ENCODE measurements at regions not wholly inside any gene's neighbourhood (a gene's known extent, or its start where the extent isn't known, plus 50 kb on each side); places are given as distances from the start of the nearest gene placed in this dataset.

DNA sequence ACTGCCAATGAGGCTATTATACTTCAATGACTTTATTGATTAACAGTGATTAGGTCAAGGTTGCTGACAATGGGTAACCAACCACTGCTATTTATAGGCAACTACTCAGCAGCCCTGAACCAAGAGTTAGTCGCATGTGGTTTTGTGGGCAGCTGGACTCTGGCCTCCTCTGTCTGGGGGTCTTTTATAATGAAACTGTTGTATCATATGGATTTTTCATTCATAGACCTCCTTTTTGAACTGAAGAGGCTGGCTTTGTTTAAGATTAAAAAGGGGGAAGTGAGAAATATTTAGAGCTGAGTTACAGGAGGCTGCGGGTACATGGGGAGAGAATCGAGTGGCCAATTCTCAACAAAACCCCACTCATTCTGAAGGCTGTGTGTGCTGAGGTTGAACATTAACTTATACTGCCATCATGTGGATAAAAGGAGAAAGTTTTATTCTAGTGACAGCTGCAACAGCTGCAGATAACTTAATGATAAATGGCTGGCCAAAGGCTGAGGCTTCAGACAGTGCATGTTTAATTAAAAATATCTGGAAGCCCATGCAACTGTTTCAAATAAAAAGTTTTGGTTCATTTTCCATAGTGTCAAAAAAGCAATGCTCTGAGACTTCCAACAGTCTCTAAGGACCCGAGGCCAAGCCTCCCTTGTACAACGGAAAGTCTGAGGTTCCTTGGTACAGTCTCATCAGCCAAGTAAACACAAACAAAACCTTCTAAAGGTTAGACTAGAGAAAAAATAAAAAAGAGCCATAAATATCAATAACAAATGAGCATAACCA is 682.6 kb downstream of the KCNA4 start:
- Histone ChIP-seq H3K4me3 (ENCODE audit: low read depth in 2 of 2, low read length in 1 of 2) (no peak overlapping the region; a peak in 1 of 4 replicates), H3K4me2 (0 out of 2 replicates have a peak overlapping the region, but pooled peaks have one; percentile 14), H3F3A (replicated peaks; ENCODE audit: insufficient read depth) (peaks cover 9% of the 10 kb centered on the region), H3K27ac (ENCODE audit: low read depth in 2 of 2, low read length in 1 of 2) (peak overlapping the region in 1 of 2 experiments; percentile 33; a peak in 1 of 4 replicates), H3K9me3 (no peaks in the 10 kb centered on the region), H3K27me3 (ENCODE audit: insufficient read depth) (no peaks in the 10 kb centered on the region), H3K9ac (no peak overlapping the region), H3K79me2 (ENCODE audit: insufficient read depth) (no peaks in the 10 kb centered on the region), H3K9me2 (no peaks in the 10 kb centered on the region), H4K20me1 (ENCODE audit: insufficient read depth) (no peaks in the 10 kb centered on the region), H2AFZ (ENCODE audit: low read depth) (no peak overlapping the region), H3K4me1 (ENCODE audit: control insufficient read depth in 1 of 2, insufficient read depth in 2 of 2, low read depth in 1 of 2, low read length in 1 of 2) (peaks cover 0 to 15% of the 10 kb centered on the region in 2 experiments; a peak in 1 of 4 replicates), H3K36me3 (replicated peaks in 1 of 2; ENCODE audit: control insufficient read depth in 1 of 2, insufficient read depth in 2 of 2, low read length in 1 of 2) (no peaks in the 10 kb centered on the region)
- ChIA-PET CTCF (interaction anchor here (0.7 to 2.8 kb wide), 3 partner anchors 8 to 33 kb away, joined by 3 to 13 read pairs (median 4); no protein-coding TSS in a partner anchor), POLR2A (no interaction called here)
- DNase-seq = peak; percentile 23
- WGBS (ENCODE audit: low lambda C conversion rate) = 26% methylated on average over 5 of the region's 5 CpGs
- TF ChIP-seq MXI1 (IDR thresholded peaks at IDR 0.05; ENCODE audit: low read depth, low read length) (no peak), FOXM1 (IDR thresholded peaks at IDR 0.05; ENCODE audit: low read depth) (no peak), RXRA (IDR thresholded peaks at IDR 0.05; ENCODE audit: borderline replicate concordance, low read depth) (no peak), EP300 (IDR thresholded peaks at IDR 0.05; ENCODE audit: borderline replicate concordance in 1 of 2, low read depth in 1 of 2, low read length in 1 of 2) (no peak), GABPA (IDR thresholded peaks at IDR 0.05; ENCODE audit: low read depth) (no peak), ELF1 (IDR thresholded peaks at IDR 0.05) (no peak), SIN3A (IDR thresholded peaks at IDR 0.05; ENCODE audit: borderline replicate concordance, low read depth, low read length) (no peak), TCF12 (IDR thresholded peaks at IDR 0.05) (no peak; the same call in 1 of the 2 replicates), JUND (IDR thresholded peaks at IDR 0.05) (no peak), TAF1 (IDR thresholded peaks at IDR 0.05; ENCODE audit: borderline replicate concordance, low read depth, low read length) (no peak), USF2 (IDR thresholded peaks at IDR 0.05; ENCODE audit: borderline replicate concordance, low read depth, low read length) (no peak), USF1 (IDR thresholded peaks at IDR 0.05; ENCODE audit: borderline replicate concordance, low read depth) (no peak), RFX5 (IDR thresholded peaks at IDR 0.05; ENCODE audit: low read length) (no peak), RAD21 (IDR thresholded peaks at IDR 0.05; ENCODE audit: low read length) (peak; percentile 70), EZH2phosphoT487 (IDR thresholded peaks at IDR 0.05; ENCODE audit: borderline replicate concordance, low read depth) (no peak), NRF1 (IDR thresholded peaks at IDR 0.05; ENCODE audit: low read depth, low read length) (no peak), MEF2A (IDR thresholded peaks at IDR 0.05; ENCODE audit: borderline replicate concordance, low read depth) (peak; percentile 75; the same call in 1 of the 2 replicates), REST (IDR thresholded peaks at IDR 0.05; ENCODE audit: low read depth, low read length) (no peak), POLR2AphosphoS5 (IDR thresholded peaks at IDR 0.05; ENCODE audit: low read depth, low read length) (no peak)
- TF ChIP-seq, protein P1, sequence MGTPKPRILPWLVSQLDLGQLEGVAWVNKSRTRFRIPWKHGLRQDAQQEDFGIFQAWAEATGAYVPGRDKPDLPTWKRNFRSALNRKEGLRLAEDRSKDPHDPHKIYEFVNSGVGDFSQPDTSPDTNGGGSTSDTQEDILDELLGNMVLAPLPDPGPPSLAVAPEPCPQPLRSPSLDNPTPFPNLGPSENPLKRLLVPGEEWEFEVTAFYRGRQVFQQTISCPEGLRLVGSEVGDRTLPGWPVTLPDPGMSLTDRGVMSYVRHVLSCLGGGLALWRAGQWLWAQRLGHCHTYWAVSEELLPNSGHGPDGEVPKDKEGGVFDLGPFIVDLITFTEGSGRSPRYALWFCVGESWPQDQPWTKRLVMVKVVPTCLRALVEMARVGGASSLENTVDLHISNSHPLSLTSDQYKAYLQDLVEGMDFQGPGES (IDR thresholded peaks at IDR 0.05; ENCODE audit: low read depth, low read length) = no peak
- TF ChIP-seq, protein P2, sequence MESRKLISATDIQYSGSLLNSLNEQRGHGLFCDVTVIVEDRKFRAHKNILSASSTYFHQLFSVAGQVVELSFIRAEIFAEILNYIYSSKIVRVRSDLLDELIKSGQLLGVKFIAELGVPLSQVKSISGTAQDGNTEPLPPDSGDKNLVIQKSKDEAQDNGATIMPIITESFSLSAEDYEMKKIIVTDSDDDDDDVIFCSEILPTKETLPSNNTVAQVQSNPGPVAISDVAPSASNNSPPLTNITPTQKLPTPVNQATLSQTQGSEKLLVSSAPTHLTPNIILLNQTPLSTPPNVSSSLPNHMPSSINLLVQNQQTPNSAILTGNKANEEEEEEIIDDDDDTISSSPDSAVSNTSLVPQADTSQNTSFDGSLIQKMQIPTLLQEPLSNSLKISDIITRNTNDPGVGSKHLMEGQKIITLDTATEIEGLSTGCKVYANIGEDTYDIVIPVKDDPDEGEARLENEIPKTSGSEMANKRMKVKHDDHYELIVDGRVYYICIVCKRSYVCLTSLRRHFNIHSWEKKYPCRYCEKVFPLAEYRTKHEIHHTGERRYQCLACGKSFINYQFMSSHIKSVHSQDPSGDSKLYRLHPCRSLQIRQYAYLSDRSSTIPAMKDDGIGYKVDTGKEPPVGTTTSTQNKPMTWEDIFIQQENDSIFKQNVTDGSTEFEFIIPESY (IDR thresholded peaks at IDR 0.05; ENCODE audit: borderline replicate concordance, low read depth) = no peak
- TF ChIP-seq, protein P3, sequence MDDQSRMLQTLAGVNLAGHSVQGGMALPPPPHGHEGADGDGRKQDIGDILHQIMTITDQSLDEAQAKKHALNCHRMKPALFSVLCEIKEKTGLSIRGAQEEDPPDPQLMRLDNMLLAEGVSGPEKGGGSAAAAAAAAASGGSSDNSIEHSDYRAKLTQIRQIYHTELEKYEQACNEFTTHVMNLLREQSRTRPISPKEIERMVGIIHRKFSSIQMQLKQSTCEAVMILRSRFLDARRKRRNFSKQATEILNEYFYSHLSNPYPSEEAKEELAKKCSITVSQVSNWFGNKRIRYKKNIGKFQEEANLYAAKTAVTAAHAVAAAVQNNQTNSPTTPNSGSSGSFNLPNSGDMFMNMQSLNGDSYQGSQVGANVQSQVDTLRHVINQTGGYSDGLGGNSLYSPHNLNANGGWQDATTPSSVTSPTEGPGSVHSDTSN (IDR thresholded peaks at IDR 0.05) = peak; percentile 43; the same call in 1 of the 2 replicates
- TF ChIP-seq, protein P4, sequence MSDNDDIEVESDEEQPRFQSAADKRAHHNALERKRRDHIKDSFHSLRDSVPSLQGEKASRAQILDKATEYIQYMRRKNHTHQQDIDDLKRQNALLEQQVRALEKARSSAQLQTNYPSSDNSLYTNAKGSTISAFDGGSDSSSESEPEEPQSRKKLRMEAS (IDR thresholded peaks at IDR 0.05; ENCODE audit: low read depth) = no peak
